ENCODE measurements at regions not wholly inside any gene's neighbourhood (a gene's known extent, or its start where the extent isn't known, plus 50 kb on each side); places are given as distances from the start of the nearest gene placed in this dataset.

DNA sequence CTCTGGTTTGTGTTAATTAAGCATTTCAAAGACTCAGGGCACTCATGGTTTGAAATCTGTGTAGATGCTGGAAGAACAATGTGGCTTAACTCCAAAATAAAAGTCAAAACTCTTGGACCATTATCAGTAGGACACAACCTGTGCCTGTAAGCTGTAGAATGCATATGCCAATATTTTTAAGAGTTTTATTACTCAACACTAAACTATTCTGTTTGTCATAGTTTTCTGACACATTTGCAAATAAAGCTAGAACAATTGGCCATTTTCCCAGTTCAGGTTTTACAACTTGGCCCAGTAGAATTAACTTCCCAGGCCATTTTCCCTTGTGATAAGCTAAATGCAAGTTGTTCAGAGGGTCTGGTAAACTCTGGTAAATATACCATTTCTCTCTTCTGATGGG, 713.1 kb downstream of the CBLN2 start:
- H3K27ac ChIP-seq: no peak overlapping the region
- ATAC-seq: no peak

DNA sequence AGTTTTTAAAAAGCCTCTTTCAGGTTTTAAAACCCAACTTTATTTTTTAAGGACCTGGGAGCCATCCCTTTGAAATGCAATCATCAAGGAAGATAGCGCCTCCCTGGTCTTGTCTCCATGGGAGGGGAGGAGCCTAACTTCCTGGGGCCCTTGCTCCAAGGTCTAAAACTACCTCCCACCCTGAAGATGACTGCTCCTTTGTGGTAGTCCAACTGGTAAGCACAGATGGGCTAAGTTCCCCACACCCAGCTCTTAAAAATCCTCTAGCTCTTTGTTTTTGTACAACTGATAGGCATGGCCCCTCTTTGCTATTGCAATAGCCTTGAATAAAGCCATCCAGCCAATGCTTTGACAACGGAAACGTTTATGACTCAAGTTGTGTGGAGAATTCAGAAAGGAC, 716.8 kb downstream of the CBLN2 start:
- DNase-seq: no peak
- H3K4me1 ChIP-seq: no peaks in the 10 kb centered on the region
- H3K27me3 ChIP-seq: no peaks in the 10 kb centered on the region
- no peak for ATAC-seq
- intact Hi-C loops (cut with DNase I; ENCODE audit: low total_unique reads) (no loop called here), in situ Hi-C loops (cut with MboI; ENCODE audit: low sequenced_read_pairs in 4 of 4) (no loop called here)
- H3K4me3 ChIP-seq: no peak overlapping the region
- no peaks in the 10 kb centered on the region for H3K36me3 ChIP-seq
- no peak for TF ChIP-seq POLR2A (IDR thresholded peaks at IDR 0.05)
- TF ChIP-seq CTCF (IDR thresholded peaks at IDR 0.05 in 4 of 5, conservative IDR thresholded peaks at IDR 0.05 in 1 of 5): no peak
- H3K9me3 ChIP-seq: no peaks in the 10 kb centered on the region
- no peak overlapping the region for H3K27ac ChIP-seq

More for the DNA sequence above, 713.1 kb downstream of the CBLN2 start:
- Histone ChIP-seq H3K4me1 (no peaks in the 10 kb centered on the region), H3K36me3 (no peaks in the 10 kb centered on the region), H3K27me3 (no peaks in the 10 kb centered on the region), H3K4me3 (no peak overlapping the region), H3K9me3 (no peaks in the 10 kb centered on the region)
- no peak for TF ChIP-seq POLR2A (IDR thresholded peaks at IDR 0.05)
- TF ChIP-seq CTCF (IDR thresholded peaks at IDR 0.05 in 4 of 5, conservative IDR thresholded peaks at IDR 0.05 in 1 of 5): no peak
- in situ Hi-C loops (cut with MboI; ENCODE audit: low sequenced_read_pairs in 4 of 4): no loop called here
- intact Hi-C loops (cut with DNase I; ENCODE audit: low total_unique reads): no loop called here
- DNase-seq: no peak

DNA sequence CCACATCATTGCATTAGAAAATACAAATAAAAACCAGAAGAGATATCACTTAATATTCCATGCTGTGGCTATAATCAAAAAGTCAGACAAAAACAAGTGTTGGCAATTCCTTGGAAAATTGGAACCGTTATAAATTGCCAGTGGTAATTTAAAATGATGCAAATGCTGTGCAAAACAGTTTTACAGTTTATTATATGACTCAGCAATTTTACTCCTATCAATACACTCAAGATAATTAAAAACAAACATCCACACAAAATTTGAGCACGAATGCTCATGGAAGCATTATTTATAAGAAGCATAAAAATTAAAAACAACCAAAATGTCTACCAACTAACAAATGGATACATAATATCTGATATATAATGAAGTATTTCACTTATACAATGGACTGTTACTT, 728.8 kb downstream of the CBLN2 start:
- ATAC-seq: no peak
- Histone ChIP-seq H3K4me1 (no peaks in the 10 kb centered on the region), H3K9me3 (no peaks in the 10 kb centered on the region), H3K36me3 (no peaks in the 10 kb centered on the region), H3K27ac (no peak overlapping the region), H3K4me3 (no peak overlapping the region), H3K27me3 (no peaks in the 10 kb centered on the region)
- in situ Hi-C loops (cut with MboI; ENCODE audit: low sequenced_read_pairs in 4 of 4) (no loop called here), intact Hi-C loops (cut with DNase I; ENCODE audit: low total_unique reads) (no loop called here)
- no peak for DNase-seq
- TF ChIP-seq POLR2A (IDR thresholded peaks at IDR 0.05) (no peak), CTCF (IDR thresholded peaks at IDR 0.05 in 4 of 5, conservative IDR thresholded peaks at IDR 0.05 in 1 of 5) (no peak)

GRCh38 chr18:71809711-71810110, 734.4 kb downstream of the CBLN2 start:
- DNase-seq (no peak), ATAC-seq (no peak)
- in situ Hi-C loops (cut with MboI; ENCODE audit: low sequenced_read_pairs in 4 of 4): no loop called here
- Histone ChIP-seq H3K36me3 (no peaks in the 10 kb centered on the region), H3K27me3 (no peaks in the 10 kb centered on the region), H3K9me3 (no peaks in the 10 kb centered on the region), H3K27ac (no peak overlapping the region), H3K4me1 (no peaks in the 10 kb centered on the region), H3K4me3 (no peak overlapping the region)
- intact Hi-C loops (cut with DNase I; ENCODE audit: low total_unique reads): no loop called here
- TF ChIP-seq CTCF (IDR thresholded peaks at IDR 0.05 in 4 of 5, conservative IDR thresholded peaks at IDR 0.05 in 1 of 5) (no peak), POLR2A (IDR thresholded peaks at IDR 0.05) (no peak)

DNA sequence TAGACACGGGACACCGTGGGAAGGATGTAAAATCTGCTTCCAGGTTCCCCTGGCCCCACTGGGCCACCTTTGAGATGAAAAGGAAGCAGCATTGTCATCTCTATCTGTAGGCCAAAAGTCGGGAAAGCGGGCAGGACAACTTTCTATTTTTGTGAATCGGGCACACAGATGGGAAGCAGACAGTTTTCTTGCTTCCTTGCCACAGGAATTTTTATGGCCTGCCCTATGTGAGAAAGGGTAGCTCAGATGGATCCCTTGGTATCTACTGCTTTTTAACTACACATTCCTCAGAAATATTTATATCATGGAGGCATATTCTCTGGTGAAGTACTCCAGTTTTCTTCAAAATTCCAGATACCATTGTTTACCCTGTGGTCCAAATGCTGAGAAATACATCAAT, 735.5 kb downstream of the CBLN2 start:
- Histone ChIP-seq H3K9me3 (no peaks in the 10 kb centered on the region), H3K4me3 (no peak overlapping the region), H3K27ac (no peak overlapping the region), H3K36me3 (no peaks in the 10 kb centered on the region), H3K27me3 (no peaks in the 10 kb centered on the region), H3K4me1 (no peaks in the 10 kb centered on the region)
- DNase-seq (no peak), ATAC-seq (no peak)
- TF ChIP-seq CTCF (IDR thresholded peaks at IDR 0.05 in 4 of 5, conservative IDR thresholded peaks at IDR 0.05 in 1 of 5): no peak
- no peak for TF ChIP-seq POLR2A (IDR thresholded peaks at IDR 0.05)
- in situ Hi-C loops (cut with MboI; ENCODE audit: low sequenced_read_pairs in 4 of 4): no loop called here
- intact Hi-C loops (cut with DNase I; ENCODE audit: low total_unique reads): no loop called here
